ENCODE measurements at regions not wholly inside any gene's neighbourhood (a gene's known extent, or its start where the extent isn't known, plus 50 kb on each side); places are given as distances from the start of the nearest gene placed in this dataset.

DNA sequence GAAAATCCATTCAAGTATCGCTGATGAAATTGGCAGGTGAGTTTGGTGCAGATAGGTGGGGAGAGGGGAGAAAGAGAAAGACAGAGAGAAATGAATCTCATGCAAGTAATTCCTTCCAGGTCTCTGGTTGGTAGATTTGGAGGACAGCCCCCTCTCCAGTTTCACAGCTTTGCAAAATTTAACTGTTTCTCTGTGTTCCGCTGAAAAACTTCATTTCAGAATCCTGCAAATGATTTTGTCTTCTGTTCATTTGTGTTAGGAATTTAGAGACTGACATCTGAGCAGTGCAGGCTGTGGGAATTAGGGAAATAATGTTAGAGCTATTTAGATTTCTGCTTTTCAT is 328.5 kb downstream of the FBXW7 start:
- DNase-seq (ENCODE audit: low spot score) (no peak), ATAC-seq (ENCODE audit: low read depth) (no peak)
- no peak for TF ChIP-seq CTCF (IDR thresholded peaks at IDR 0.05; ENCODE audit: poor library complexity, severe bottlenecking)
- H3K27ac ChIP-seq (ENCODE audit: poor library complexity, severe bottlenecking), result no peak overlapping the region
- no peaks in the 10 kb centered on the region for H3K36me3 ChIP-seq (ENCODE audit: low read depth)
- no peaks in the 10 kb centered on the region for H3K4me1 ChIP-seq (ENCODE audit: insufficient read depth, poor library complexity, severe bottlenecking)
- no peak overlapping the region for H3K4me3 ChIP-seq (ENCODE audit: severe bottlenecking)
- H3K27me3 ChIP-seq (ENCODE audit: insufficient read depth, poor library complexity, severe bottlenecking), result no peaks in the 10 kb centered on the region
- H3K9me3 ChIP-seq (ENCODE audit: severe bottlenecking), result no peaks in the 10 kb centered on the region

- ATAC-seq (ENCODE audit: low read depth) (no peak), DNase-seq (ENCODE audit: low spot score) (no peak)
- no peak for TF ChIP-seq CTCF (IDR thresholded peaks at IDR 0.05; ENCODE audit: poor library complexity, severe bottlenecking)
- Histone ChIP-seq H3K4me1 (ENCODE audit: insufficient read depth, poor library complexity, severe bottlenecking) (no peaks in the 10 kb centered on the region), H3K27me3 (ENCODE audit: insufficient read depth, poor library complexity, severe bottlenecking) (no peaks in the 10 kb centered on the region), H3K36me3 (ENCODE audit: low read depth) (no peaks in the 10 kb centered on the region), H3K9me3 (ENCODE audit: severe bottlenecking) (no peaks in the 10 kb centered on the region), H3K27ac (ENCODE audit: poor library complexity, severe bottlenecking) (no peak overlapping the region), H3K4me3 (ENCODE audit: severe bottlenecking) (no peak overlapping the region)
Observed at GRCh38 chr4:152206646-152207377, 329.1 kb downstream of the FBXW7 start.

DNA sequence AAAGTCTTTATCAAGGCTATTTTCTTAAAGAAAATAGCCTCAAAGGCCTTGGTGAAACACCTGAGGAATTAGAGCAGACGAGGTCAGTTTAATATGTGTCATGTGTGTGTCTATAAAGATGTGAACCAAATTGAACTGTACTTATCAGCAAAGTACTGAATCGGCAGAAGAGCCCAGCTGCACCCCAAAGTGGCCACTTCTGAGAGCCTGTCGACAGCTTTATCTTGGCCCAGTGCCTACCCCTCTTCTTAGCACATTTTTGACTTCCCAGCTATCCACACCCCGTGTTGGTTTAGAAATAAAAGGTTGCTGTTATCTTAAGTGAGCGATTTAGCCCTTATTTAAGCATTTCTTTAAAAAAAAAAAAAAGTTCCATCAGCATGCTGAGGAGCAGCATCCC is 329.7 kb downstream of the FBXW7 start:
- no peak for TF ChIP-seq CTCF (IDR thresholded peaks at IDR 0.05; ENCODE audit: poor library complexity, severe bottlenecking)
- ATAC-seq (ENCODE audit: low read depth), result no peak
- H3K9me3 ChIP-seq (ENCODE audit: severe bottlenecking), result no peaks in the 10 kb centered on the region
- H3K4me3 ChIP-seq (ENCODE audit: severe bottlenecking), result no peak overlapping the region
- H3K27ac ChIP-seq (ENCODE audit: poor library complexity, severe bottlenecking), result no peak overlapping the region
- DNase-seq (ENCODE audit: low spot score), result no peak
- no peaks in the 10 kb centered on the region for H3K4me1 ChIP-seq (ENCODE audit: insufficient read depth, poor library complexity, severe bottlenecking)
- no peaks in the 10 kb centered on the region for H3K27me3 ChIP-seq (ENCODE audit: insufficient read depth, poor library complexity, severe bottlenecking)
- H3K36me3 ChIP-seq (ENCODE audit: low read depth), result no peaks in the 10 kb centered on the region

DNA sequence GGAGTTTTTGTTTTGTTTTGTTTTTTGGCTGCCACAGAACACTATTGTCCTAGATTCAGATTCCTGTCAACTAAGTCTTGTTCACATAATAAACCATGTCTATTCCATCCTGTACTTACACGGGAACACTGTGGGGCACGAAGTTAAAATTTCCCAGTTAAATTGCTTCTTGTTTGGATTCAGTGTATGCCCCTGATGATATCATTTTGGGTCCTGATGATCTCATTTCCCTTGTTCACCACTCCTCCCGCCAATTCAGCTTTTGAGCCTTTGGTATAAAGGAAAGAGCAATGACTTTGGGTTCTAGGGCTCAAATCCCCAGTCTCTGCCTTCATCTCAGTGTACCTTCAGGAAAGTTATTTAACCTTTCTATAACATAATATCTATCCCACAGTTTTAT is 333.5 kb downstream of the FBXW7 start:
- Histone ChIP-seq H3K36me3 (ENCODE audit: low read depth) (no peaks in the 10 kb centered on the region), H3K4me3 (ENCODE audit: severe bottlenecking) (no peak overlapping the region), H3K27ac (ENCODE audit: poor library complexity, severe bottlenecking) (no peak overlapping the region), H3K9me3 (ENCODE audit: severe bottlenecking) (no peaks in the 10 kb centered on the region), H3K4me1 (ENCODE audit: insufficient read depth, poor library complexity, severe bottlenecking) (no peaks in the 10 kb centered on the region), H3K27me3 (ENCODE audit: insufficient read depth, poor library complexity, severe bottlenecking) (no peaks in the 10 kb centered on the region)
- ATAC-seq (ENCODE audit: low read depth) (no peak), DNase-seq (ENCODE audit: low spot score) (no peak)
- TF ChIP-seq CTCF (IDR thresholded peaks at IDR 0.05; ENCODE audit: poor library complexity, severe bottlenecking), result no peak

DNA sequence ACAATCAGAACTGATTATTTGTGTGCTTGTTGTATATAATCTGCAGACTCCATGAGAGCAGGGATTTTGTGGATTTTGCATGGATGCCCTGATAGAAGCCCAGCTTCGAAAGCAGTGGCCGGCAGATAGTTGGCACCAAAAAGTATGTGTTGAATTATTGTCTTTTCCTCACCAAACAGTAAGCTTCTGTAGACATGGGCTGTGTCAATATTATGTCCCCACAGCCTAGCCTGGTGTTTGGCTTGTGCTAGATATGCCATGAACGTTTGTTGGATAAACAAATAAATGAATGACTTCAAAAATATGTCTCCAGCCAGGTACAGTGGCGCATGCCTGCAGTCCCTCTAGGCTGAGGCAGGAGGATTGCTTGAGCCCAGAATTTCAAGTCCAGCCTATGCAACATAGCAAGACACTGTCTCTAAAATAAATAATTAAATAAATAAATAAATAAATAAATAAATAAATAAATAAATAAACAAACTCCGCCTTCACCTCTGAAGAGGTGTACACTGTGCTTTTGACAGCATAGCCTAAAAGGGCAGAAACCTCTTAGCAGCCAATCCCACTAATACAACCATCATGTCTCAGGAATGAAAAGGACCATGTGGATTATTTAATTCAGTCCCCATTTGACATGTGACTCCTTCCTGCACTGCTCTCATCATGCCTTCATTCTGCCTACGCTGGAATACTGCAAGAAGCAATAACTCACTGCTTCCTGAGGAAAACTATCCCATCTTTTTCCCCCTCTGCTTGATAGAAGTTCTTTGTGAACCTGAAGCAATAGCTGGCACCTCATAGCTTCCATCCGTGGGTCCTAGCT is 335.2 kb downstream of the FBXW7 start:
- H3K27ac ChIP-seq (ENCODE audit: poor library complexity, severe bottlenecking), result no peak overlapping the region
- no peaks in the 10 kb centered on the region for H3K27me3 ChIP-seq (ENCODE audit: insufficient read depth, poor library complexity, severe bottlenecking)
- no peaks in the 10 kb centered on the region for H3K36me3 ChIP-seq (ENCODE audit: low read depth)
- no peak for TF ChIP-seq CTCF (IDR thresholded peaks at IDR 0.05; ENCODE audit: poor library complexity, severe bottlenecking)
- DNase-seq (ENCODE audit: low spot score) (no peak), ATAC-seq (ENCODE audit: low read depth) (no peak)
- H3K4me3 ChIP-seq (ENCODE audit: severe bottlenecking), result no peak overlapping the region
- no peaks in the 10 kb centered on the region for H3K4me1 ChIP-seq (ENCODE audit: insufficient read depth, poor library complexity, severe bottlenecking)
- H3K9me3 ChIP-seq (ENCODE audit: severe bottlenecking), result no peaks in the 10 kb centered on the region
